Adrenal gland (tissue), 5 donors: ENCODE measurements at regions not wholly inside any gene's neighbourhood (a gene's known extent, or its start where the extent isn't known, plus 50 kb on each side); places are given as distances from the start of the nearest gene placed in this dataset.

ENCODE experiments used
- POLR2A ChIP-seq, 2 donors: fragments of 450-650 bp; IDR thresholded peaks; one replicate each; pipeline ENCODE4 v1.6.1; 2017; ENCODE audit warnings: antibody characterized with exemption in 2 of 2, mild to moderate bottlenecking in 2 of 2, moderate library complexity in 1 of 2
- TF ChIP-seq, protein P1 (sequence below), 6 experiments: fragments of 450-650 bp in 4 of 6; fragments of 200-600 bp in 2 of 6; sonication (generic) in 1 of 6; IDR thresholded peaks; 1 replicate in 5 of 6; 2 replicates in 1 of 6; pipeline versions ENCODE4 v1.5.1 to v1.8.0; 2016 to 2021; ENCODE audit warnings: antibody characterized with exemption in 6 of 6, mild to moderate bottlenecking in 2 of 6, moderate library complexity in 1 of 6
- donor health status: DM: no; HTN: no; CAD: no.

GRCh38 chr13:22569811-22570210, 611.0 kb upstream of the SGCG start:
- TF ChIP-seq, protein P1, sequence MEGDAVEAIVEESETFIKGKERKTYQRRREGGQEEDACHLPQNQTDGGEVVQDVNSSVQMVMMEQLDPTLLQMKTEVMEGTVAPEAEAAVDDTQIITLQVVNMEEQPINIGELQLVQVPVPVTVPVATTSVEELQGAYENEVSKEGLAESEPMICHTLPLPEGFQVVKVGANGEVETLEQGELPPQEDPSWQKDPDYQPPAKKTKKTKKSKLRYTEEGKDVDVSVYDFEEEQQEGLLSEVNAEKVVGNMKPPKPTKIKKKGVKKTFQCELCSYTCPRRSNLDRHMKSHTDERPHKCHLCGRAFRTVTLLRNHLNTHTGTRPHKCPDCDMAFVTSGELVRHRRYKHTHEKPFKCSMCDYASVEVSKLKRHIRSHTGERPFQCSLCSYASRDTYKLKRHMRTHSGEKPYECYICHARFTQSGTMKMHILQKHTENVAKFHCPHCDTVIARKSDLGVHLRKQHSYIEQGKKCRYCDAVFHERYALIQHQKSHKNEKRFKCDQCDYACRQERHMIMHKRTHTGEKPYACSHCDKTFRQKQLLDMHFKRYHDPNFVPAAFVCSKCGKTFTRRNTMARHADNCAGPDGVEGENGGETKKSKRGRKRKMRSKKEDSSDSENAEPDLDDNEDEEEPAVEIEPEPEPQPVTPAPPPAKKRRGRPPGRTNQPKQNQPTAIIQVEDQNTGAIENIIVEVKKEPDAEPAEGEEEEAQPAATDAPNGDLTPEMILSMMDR (IDR thresholded peaks at IDR 0.05), result peak in 4 of 6 experiments; percentile 3 to 17 (median 12)
- no peak for TF ChIP-seq POLR2A (IDR thresholded peaks at IDR 0.05)
